ENCODE measurements at regions not wholly inside any gene's neighbourhood (a gene's known extent, or its start where the extent isn't known, plus 50 kb on each side); places are given as distances from the start of the nearest gene placed in this dataset.

GRCh38 chr21:38948377-38949069 lies 142.8 kb downstream of the ETS2 start:
- peaks cover 5% of the 10 kb centered on the region for H3K27me3 Mint-ChIP-seq (ENCODE audit: low read depth)
- H3K4me1 Mint-ChIP-seq (ENCODE audit: low read depth), result no peaks in the 10 kb centered on the region
- DNase-seq (no peak), ATAC-seq (no peak)
- H3K36me3 Mint-ChIP-seq (ENCODE audit: insufficient read depth), result no peaks in the 10 kb centered on the region
- no peak overlapping the region for H3K4me3 Mint-ChIP-seq
- peaks cover 5% of the 10 kb centered on the region for H3K9me3 Mint-ChIP-seq

DNA sequence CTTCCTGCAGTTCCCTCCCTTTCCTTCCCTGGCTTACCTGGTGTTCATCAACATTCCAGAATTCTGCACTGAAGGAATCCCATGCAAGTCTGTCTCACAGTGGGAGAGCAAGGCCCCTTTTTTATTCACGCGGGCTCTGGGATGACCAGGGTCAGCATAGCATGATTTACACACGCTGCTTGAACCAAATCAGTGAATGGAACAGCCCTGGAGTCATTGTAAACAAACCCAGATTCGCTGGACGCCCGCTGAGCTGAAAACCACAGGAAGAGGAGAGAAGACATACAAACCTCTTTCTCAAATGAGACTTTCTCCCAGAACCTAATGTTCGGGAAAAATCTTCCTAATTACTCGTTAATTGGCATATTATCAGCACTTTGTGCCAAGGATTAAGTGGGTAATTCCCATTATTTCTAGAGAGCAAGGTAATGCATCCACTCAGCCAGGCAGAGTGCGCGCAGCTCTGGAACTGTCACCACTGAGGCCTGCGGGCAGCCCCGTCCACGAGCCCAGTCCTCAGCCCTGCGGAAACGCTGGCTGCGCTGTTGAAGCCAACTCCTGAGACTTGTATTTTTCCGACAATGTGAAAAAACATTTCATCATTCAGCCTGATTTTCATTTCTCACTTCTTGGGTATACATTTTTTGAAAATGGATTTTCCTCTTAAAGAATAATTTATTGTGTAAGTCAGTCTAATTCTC lies 140.0 kb downstream of the ETS2 start:
- Mint-ChIP-seq H3K27me3 (ENCODE audit: low read depth) (no peaks in the 10 kb centered on the region), H3K36me3 (ENCODE audit: insufficient read depth) (no peaks in the 10 kb centered on the region), H3K4me1 (ENCODE audit: low read depth) (no peaks in the 10 kb centered on the region), H3K9me3 (peaks cover 5% of the 10 kb centered on the region), H3K4me3 (no peak overlapping the region)
- DNase-seq (no peak), ATAC-seq (no peak)

DNA sequence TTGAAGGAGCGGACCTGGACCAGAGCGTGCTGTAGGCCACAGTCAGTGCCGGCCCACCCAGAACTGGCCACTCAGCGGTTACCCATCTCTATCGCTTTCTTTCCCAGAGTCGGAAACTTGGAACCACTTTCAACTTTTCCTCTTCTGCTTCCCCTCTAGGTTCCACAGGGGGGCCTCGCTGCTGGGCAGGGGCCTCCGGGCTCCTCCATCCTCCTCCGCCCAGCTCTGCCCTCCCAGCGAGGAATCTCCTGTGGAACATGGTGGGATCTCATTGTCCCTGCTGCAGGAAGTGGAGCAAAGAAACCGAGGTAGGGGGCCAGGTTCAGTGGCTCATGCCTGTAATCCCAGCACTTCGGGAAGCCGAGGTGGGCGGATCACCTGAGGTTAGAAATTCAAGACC lies 139.2 kb downstream of the ETS2 start:
- ATAC-seq (no peak), DNase-seq (no peak)
- Mint-ChIP-seq H3K4me3 (no peak overlapping the region), H3K36me3 (ENCODE audit: insufficient read depth) (no peaks in the 10 kb centered on the region), H3K4me1 (ENCODE audit: low read depth) (no peaks in the 10 kb centered on the region), H3K9me3 (no peaks in the 10 kb centered on the region), H3K27me3 (ENCODE audit: low read depth) (no peaks in the 10 kb centered on the region)

DNA sequence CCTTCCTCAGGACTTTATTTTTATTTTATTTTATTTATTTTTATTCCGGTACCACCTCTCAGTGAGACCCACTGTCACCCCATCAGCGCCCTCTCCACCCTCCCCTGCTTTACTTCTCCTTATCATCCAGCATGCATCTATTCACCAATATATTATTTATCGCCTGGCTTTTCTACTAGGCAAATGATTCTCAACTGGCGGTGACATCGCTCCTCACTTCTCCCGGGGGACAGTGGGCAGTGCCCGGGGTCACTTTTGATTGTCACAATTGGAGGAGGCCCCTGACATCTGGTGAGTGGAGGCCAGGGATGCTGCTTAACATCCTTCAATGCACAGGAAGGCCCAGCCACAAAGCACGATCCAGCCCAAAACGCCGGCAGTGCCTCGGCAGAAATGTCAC lies 138.7 kb downstream of the ETS2 start:
- no peak for ATAC-seq

DNA sequence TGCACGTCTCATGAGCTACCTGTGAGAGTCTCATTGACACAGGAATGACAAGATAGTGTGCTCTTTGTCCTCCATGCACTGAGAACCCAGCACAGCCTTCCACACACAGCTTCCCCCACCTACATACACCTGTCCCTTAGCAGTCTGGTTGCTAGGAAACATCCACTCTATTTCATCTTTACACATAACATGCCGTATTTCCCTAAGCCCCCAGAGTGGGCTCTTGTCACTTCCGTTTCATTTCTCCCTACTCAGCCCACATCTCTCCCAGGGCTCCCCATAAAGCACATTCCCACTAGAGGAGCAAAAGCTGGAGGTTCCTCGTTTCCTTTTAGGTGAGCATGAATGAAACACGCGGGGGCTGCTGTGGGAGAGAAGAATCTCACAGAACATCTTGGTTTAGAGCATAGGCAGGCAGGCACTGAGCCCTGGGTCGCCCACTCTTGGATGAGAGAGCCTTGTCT lies 137.1 kb downstream of the ETS2 start:
- no peak for ATAC-seq
- H3K27me3 Mint-ChIP-seq (ENCODE audit: low read depth), result no peaks in the 10 kb centered on the region
- no peaks in the 10 kb centered on the region for H3K9me3 Mint-ChIP-seq
- no peaks in the 10 kb centered on the region for H3K36me3 Mint-ChIP-seq (ENCODE audit: insufficient read depth)
- DNase-seq, result no peak
- H3K4me3 Mint-ChIP-seq, result no peak overlapping the region
- peaks cover 10% of the 10 kb centered on the region for H3K4me1 Mint-ChIP-seq (ENCODE audit: low read depth)

More for the DNA sequence above, 138.7 kb downstream of the ETS2 start:
- H3K9me3 Mint-ChIP-seq, result no peaks in the 10 kb centered on the region
- no peaks in the 10 kb centered on the region for H3K27me3 Mint-ChIP-seq (ENCODE audit: low read depth)
- H3K4me1 Mint-ChIP-seq (ENCODE audit: low read depth), result no peaks in the 10 kb centered on the region
- no peak for DNase-seq
- H3K36me3 Mint-ChIP-seq (ENCODE audit: insufficient read depth), result no peaks in the 10 kb centered on the region
- H3K4me3 Mint-ChIP-seq, result no peak overlapping the region

GRCh38 chr21:38938769-38939168 lies 133.0 kb downstream of the ETS2 start:
- Mint-ChIP-seq H3K27me3 (ENCODE audit: low read depth) (no peaks in the 10 kb centered on the region), H3K4me1 (ENCODE audit: low read depth) (peaks cover 10% of the 10 kb centered on the region), H3K36me3 (ENCODE audit: insufficient read depth) (no peaks in the 10 kb centered on the region), H3K4me3 (no peak overlapping the region), H3K9me3 (no peaks in the 10 kb centered on the region)
- no peak for ATAC-seq
- DNase-seq, result no peak

- H3K4me3 Mint-ChIP-seq, result no peak overlapping the region
Measured at GRCh38 chr21:38938343-38938742, 132.6 kb downstream of the ETS2 start.

DNA sequence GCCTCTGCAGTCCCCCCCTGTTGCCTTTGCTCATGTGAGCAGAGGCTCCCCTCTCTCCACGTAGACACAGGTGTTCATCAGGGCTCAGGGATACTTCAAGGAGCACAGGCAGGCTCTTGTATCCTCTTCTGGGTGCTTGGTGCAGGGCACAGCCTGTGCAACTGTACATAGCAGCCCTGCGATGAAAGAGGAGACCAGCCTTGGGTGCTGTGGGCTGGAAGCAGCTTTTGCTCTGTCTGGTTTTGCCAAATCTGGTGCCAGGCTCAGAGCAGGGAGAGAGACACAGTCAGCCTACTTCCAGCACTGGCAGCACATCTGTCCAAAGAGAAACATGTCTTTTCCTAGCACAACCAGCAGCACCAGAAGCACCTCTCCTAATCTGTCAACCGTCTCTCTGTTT lies 132.1 kb downstream of the ETS2 start:
- Mint-ChIP-seq H3K9me3 (no peaks in the 10 kb centered on the region), H3K4me3 (no peak overlapping the region), H3K27me3 (ENCODE audit: low read depth) (no peaks in the 10 kb centered on the region), H3K36me3 (ENCODE audit: insufficient read depth) (no peaks in the 10 kb centered on the region), H3K4me1 (ENCODE audit: low read depth) (peaks cover 10% of the 10 kb centered on the region)
- no peak for DNase-seq
- ATAC-seq, result no peak

More at GRCh38 chr21:38938343-38938742, 132.6 kb downstream of the ETS2 start:
- peak in 1 of 2 donors; percentile 66 for ATAC-seq
- H3K36me3 Mint-ChIP-seq (ENCODE audit: insufficient read depth), result no peaks in the 10 kb centered on the region
- no peaks in the 10 kb centered on the region for H3K9me3 Mint-ChIP-seq
- H3K27me3 Mint-ChIP-seq (ENCODE audit: low read depth), result no peaks in the 10 kb centered on the region
- no peak for DNase-seq
- H3K4me1 Mint-ChIP-seq (ENCODE audit: low read depth), result peaks cover 10% of the 10 kb centered on the region

DNA sequence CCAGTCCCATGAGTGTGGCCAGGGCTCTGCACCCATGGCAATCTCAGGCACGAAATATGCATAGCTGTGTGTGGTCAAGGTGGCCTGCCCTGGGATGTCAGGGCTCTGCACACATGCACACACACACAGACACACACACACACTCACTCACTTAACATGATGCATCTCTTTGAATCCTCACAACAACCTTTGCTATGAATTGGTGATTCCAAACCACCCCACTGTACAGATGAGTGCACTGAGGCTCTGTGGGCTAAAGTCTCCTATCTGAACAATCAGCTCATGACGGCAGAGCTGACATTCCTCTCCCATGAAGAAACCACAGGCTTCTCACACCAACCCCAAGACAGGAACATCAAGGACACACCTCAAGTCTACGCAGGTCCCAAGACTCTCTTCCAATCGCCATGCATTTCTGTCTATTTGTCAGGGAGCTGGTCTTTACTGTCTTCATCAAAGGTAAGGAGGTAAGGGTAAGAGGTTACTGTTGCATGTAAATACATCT lies 131.6 kb downstream of the ETS2 start:
- no peak for ATAC-seq
- DNase-seq, result no peak
- peaks cover 10% of the 10 kb centered on the region for H3K4me1 Mint-ChIP-seq (ENCODE audit: low read depth)
- H3K27me3 Mint-ChIP-seq (ENCODE audit: low read depth), result no peaks in the 10 kb centered on the region
- H3K4me3 Mint-ChIP-seq, result no peak overlapping the region
- H3K9me3 Mint-ChIP-seq, result no peaks in the 10 kb centered on the region
- H3K36me3 Mint-ChIP-seq (ENCODE audit: insufficient read depth), result no peaks in the 10 kb centered on the region

DNA sequence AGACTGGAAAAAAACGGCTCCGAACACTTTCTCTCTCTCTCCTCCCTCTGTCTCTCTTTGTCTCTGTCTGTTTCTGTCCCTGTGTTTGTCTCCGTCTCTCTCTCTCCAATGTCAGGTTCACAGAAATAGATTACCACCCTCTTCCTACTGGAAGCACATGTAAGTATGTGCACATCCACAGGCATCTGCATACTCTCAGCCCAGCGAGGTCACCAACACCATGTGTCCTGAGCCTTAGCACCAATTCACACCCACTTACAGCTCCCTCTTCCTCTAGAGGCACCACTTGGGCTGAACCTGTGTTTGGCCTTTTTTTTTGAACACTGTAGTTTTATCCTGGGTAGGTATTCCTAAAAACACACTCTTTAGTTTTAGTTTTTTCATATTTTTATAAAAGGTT lies 130.5 kb downstream of the ETS2 start:
- Mint-ChIP-seq H3K4me3 (no peak overlapping the region), H3K36me3 (ENCODE audit: insufficient read depth) (no peaks in the 10 kb centered on the region), H3K4me1 (ENCODE audit: low read depth) (peaks cover 10% of the 10 kb centered on the region), H3K9me3 (no peaks in the 10 kb centered on the region), H3K27me3 (ENCODE audit: low read depth) (no peaks in the 10 kb centered on the region)
- ATAC-seq (no peak), DNase-seq (no peak)

DNA sequence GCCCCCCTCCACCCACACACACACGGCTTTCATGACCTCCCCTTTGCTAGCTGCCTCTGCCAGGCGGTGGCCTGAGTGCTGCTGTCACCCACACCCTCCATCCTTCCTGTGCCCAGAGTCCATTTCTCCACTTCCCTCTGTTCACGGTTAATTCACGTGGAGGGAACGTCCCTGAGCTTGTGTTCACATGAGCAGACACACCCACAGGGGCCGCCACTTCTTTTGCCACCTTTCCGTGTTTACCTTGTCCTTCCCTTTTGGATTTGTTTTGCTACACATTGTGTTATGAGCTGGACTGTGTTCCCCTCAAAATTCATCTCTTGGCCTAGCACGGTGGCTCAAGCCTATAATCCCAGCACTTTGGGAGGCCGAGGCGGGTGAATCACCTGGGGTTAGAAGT lies 128.0 kb downstream of the ETS2 start:
- H3K4me1 Mint-ChIP-seq (ENCODE audit: low read depth), result peaks cover 9% of the 10 kb centered on the region
- DNase-seq, result no peak
- no peak for ATAC-seq
- H3K36me3 Mint-ChIP-seq (ENCODE audit: insufficient read depth), result no peaks in the 10 kb centered on the region
- no peaks in the 10 kb centered on the region for H3K27me3 Mint-ChIP-seq (ENCODE audit: low read depth)
- peaks cover 7% of the 10 kb centered on the region for H3K9me3 Mint-ChIP-seq
- no peak overlapping the region for H3K4me3 Mint-ChIP-seq

DNA sequence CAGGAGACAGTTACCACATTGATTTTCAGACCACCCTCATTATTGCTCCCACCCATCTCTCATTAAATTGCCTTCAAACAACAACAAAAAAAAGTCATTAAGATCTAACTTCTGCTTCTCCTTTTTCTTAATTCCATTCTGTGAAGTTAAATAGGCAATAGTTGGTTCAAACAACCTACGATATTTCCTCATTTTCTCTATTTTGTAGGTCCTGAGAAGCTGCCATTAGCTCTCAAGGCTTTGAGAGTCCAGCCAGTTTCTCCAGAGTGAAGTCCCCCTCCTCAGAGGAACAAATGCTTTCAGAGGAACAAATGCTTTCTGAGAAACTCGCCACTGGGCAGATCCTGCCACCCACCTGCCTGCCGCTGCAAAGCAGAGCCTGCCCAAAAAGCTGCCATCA lies 125.6 kb downstream of the ETS2 start:
- no peak overlapping the region for H3K4me3 Mint-ChIP-seq
- no peaks in the 10 kb centered on the region for H3K36me3 Mint-ChIP-seq (ENCODE audit: insufficient read depth)
- ATAC-seq (no peak), DNase-seq (no peak)
- H3K4me1 Mint-ChIP-seq (ENCODE audit: low read depth), result no peaks in the 10 kb centered on the region
- peaks cover 7% of the 10 kb centered on the region for H3K9me3 Mint-ChIP-seq
- H3K27me3 Mint-ChIP-seq (ENCODE audit: low read depth), result peaks cover 2% of the 10 kb centered on the region

DNA sequence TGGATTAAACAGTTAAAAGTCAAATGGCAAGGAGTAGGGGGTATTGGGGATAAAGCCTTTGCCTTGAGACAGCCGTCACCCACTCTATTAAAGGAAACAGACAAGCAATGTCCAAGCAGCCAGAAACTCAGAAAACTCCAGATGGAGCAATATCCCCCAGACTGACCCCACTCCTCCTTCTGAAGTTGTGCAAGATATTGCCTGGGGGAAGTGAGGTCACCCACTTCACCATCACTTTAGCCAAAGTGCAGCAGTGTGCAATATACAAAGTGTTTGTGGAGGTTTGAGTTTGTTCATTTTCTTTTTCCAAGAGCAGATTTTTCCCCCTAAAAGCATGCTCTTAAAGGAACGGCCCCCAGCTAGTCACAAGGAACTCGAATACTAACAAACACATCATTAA lies 125.1 kb downstream of the ETS2 start:
- DNase-seq (no peak), ATAC-seq (no peak)
- H3K9me3 Mint-ChIP-seq, result peaks cover 7% of the 10 kb centered on the region
- H3K4me1 Mint-ChIP-seq (ENCODE audit: low read depth), result no peaks in the 10 kb centered on the region
- H3K4me3 Mint-ChIP-seq, result no peak overlapping the region
- peaks cover 2% of the 10 kb centered on the region for H3K27me3 Mint-ChIP-seq (ENCODE audit: low read depth)
- no peaks in the 10 kb centered on the region for H3K36me3 Mint-ChIP-seq (ENCODE audit: insufficient read depth)

GRCh38 chr21:38930066-38930465 lies 124.3 kb downstream of the ETS2 start:
- H3K4me3 Mint-ChIP-seq, result no peak overlapping the region
- ATAC-seq (no peak), DNase-seq (no peak)
- peaks cover 6% of the 10 kb centered on the region for H3K27me3 Mint-ChIP-seq (ENCODE audit: low read depth)
- H3K9me3 Mint-ChIP-seq, result peaks cover 7% of the 10 kb centered on the region
- no peaks in the 10 kb centered on the region for H3K4me1 Mint-ChIP-seq (ENCODE audit: low read depth)
- no peaks in the 10 kb centered on the region for H3K36me3 Mint-ChIP-seq (ENCODE audit: insufficient read depth)

GRCh38 chr21:38929652-38930051 lies 123.9 kb downstream of the ETS2 start:
- no peaks in the 10 kb centered on the region for H3K36me3 Mint-ChIP-seq (ENCODE audit: insufficient read depth)
- no peaks in the 10 kb centered on the region for H3K4me1 Mint-ChIP-seq (ENCODE audit: low read depth)
- peaks cover 10% of the 10 kb centered on the region for H3K27me3 Mint-ChIP-seq (ENCODE audit: low read depth)
- DNase-seq (no peak), ATAC-seq (no peak)
- H3K9me3 Mint-ChIP-seq, result peaks cover 7% of the 10 kb centered on the region
- H3K4me3 Mint-ChIP-seq, result no peak overlapping the region
